ENCODE measurements at regions not wholly inside any gene's neighbourhood (a gene's known extent, or its start where the extent isn't known, plus 50 kb on each side); places are given as distances from the start of the nearest gene placed in this dataset.
"Not testable (repeated sequence)": the region's sequence is repeated elsewhere in the genome, so short reads cannot be mapped to it uniquely, and the experiment has no call there.

GRCh38 chr10:87300163-87300562, 57.4 kb upstream of the NUTM2D start:
- not testable (repeated sequence) for DNase-seq

- DNase-seq = peak in 1 of 5 donors; percentile 4
Observed at GRCh38 chr10:87301466-87302115, 56.0 kb upstream of the NUTM2D start.

- not testable (repeated sequence) for DNase-seq
Observed at GRCh38 chr10:87302132-87302531, 55.4 kb upstream of the NUTM2D start.

GRCh38 chr10:87303707-87304106, 53.8 kb upstream of the NUTM2D start:
- DNase-seq = not testable (repeated sequence)

- not testable (repeated sequence) for DNase-seq
Observed at GRCh38 chr10:87306681-87307080, 50.9 kb upstream of the NUTM2D start.

Data from T-helper 1 cell (primary cell).